CD14-positive monocyte (primary cell): ENCODE measurements at regions not wholly inside any gene's neighbourhood (a gene's known extent, or its start where the extent isn't known, plus 50 kb on each side); places are given as distances from the start of the nearest gene placed in this dataset.

ENCODE experiments used
- DNase-seq, 3 donors: peaks; one replicate each; pipeline ENCODE4 v3.0.0-alpha.2; 2011 to 2022
- H2AFZ ChIP-seq: 2 replicates; pipeline ENCODE4 v1.6.0; 2012; ENCODE audit warnings: mild to moderate bottlenecking, low read depth, low read length, inconsistent platforms; ENCODE audit not compliant: insufficient read depth, poor library complexity, severe bottlenecking
- H3K27ac ChIP-seq, 2 donors: 1 replicate in 1 of 2; 2 replicates in 1 of 2; pipeline ENCODE4 v1.5.1; 2012 to 2013; ENCODE audit warnings: low read length in 2 of 2, control low read depth in 1 of 2, inconsistent platforms in 1 of 2, low read depth in 1 of 2, mild to moderate bottlenecking in 1 of 2
- H3K27me3 ChIP-seq, 2 donors: one replicate each; pipeline versions ENCODE4 v1.6.0 to v1.6.1; 2011 to 2013; ENCODE audit warnings: low read length in 2 of 2; ENCODE audit not compliant: control insufficient read depth in 2 of 2, insufficient read depth in 2 of 2
- H3K36me3 ChIP-seq, 2 donors: replicated peaks in 1 of 2; 1 replicate in 1 of 2; 2 replicates in 1 of 2; pipeline versions ENCODE4 v1.5.1 to v1.6.1; 2012 to 2013; ENCODE audit warnings: low read length in 2 of 2, control low read depth in 1 of 2, inconsistent platforms in 1 of 2, mild to moderate bottlenecking in 1 of 2; ENCODE audit not compliant: insufficient read depth in 2 of 2, control insufficient read depth in 1 of 2
- H3K4me1 ChIP-seq, 2 donors: 1 replicate in 1 of 2; 2 replicates in 1 of 2; pipeline versions ENCODE4 v1.5.1 to v1.6.1; 2012 to 2013; ENCODE audit warnings: low read length in 2 of 2, control low read depth in 1 of 2, inconsistent platforms in 1 of 2, mild to moderate bottlenecking in 1 of 2, moderate library complexity in 1 of 2; ENCODE audit not compliant: insufficient read depth in 2 of 2, control insufficient read depth in 1 of 2
- H3K4me2 ChIP-seq: replicated peaks from 2 replicates; pipeline ENCODE3; 2012; ENCODE audit warnings: low read length, moderate library complexity, mild to moderate bottlenecking; ENCODE audit not compliant: poor library complexity, severe bottlenecking; ENCODE audit errors: extremely low read depth
- H3K4me3 ChIP-seq, 3 experiments: fragments of 200-600 bp in 1 of 3; sonication (generic) in 1 of 3; replicated peaks in 1 of 3; 1 replicate in 2 of 3; 2 replicates in 1 of 3; pipeline ENCODE4 v1.5.1; 2011 to 2013; ENCODE audit warnings: low read length in 3 of 3, mild to moderate bottlenecking in 3 of 3, control low read depth in 2 of 3, low read depth in 2 of 3, inconsistent platforms in 1 of 3, moderate library complexity in 1 of 3
- H3K79me2 ChIP-seq: 2 replicates; pipeline ENCODE4 v1.6.0; 2012; ENCODE audit warnings: mild to moderate bottlenecking, control low read depth, inconsistent platforms, low read length, moderate library complexity; ENCODE audit not compliant: insufficient read depth
- H3K9ac ChIP-seq: 2 replicates; pipeline ENCODE4 v1.6.0; 2017; ENCODE audit warnings: low read length, mild to moderate bottlenecking; ENCODE audit not compliant: insufficient read depth, poor library complexity, severe bottlenecking
- H3K9me3 ChIP-seq, 2 donors: replicated peaks in 1 of 2; 1 replicate in 1 of 2; 2 replicates in 1 of 2; pipeline versions ENCODE4 v1.5.1 to v1.6.1; 2012 to 2013; ENCODE audit warnings: low read length in 2 of 2, control low read depth in 1 of 2; ENCODE audit not compliant: control insufficient read depth in 1 of 2, insufficient read depth in 1 of 2
- H4K20me1 ChIP-seq: 2 replicates; pipeline ENCODE4 v1.6.0; 2012; ENCODE audit warnings: mild to moderate bottlenecking, low read length, control low read depth, moderate library complexity; ENCODE audit not compliant: insufficient read depth
- H3K27ac Mint-ChIP-seq, 7 donors: one replicate each; pipeline ENCODE4 v1.8.0; 2020; ENCODE audit warnings: mild to moderate bottlenecking in 7 of 7, mixed read lengths in 7 of 7, moderate library complexity in 6 of 7, inconsistent platforms in 2 of 7
- H3K27me3 Mint-ChIP-seq, 3 donors: one replicate each; pipeline ENCODE4 v1.8.0; 2021 to 2022; ENCODE audit warnings: low read depth in 3 of 3, mild to moderate bottlenecking in 3 of 3, mixed read lengths in 3 of 3, moderate library complexity in 3 of 3, inconsistent platforms in 1 of 3
- H3K36me3 Mint-ChIP-seq, 2 donors: one replicate each; pipeline ENCODE4 v1.8.0; 2020; ENCODE audit warnings: mixed read lengths in 2 of 2, inconsistent platforms in 1 of 2, mild to moderate bottlenecking in 1 of 2
- H3K4me1 Mint-ChIP-seq: one replicate; pipeline ENCODE4 v1.8.0; 2020; ENCODE audit warnings: mild to moderate bottlenecking, mixed read lengths
- H3K4me3 Mint-ChIP-seq, 2 donors: one replicate each; pipeline ENCODE4 v1.8.0; 2020; ENCODE audit warnings: mild to moderate bottlenecking in 2 of 2, mixed read lengths in 2 of 2, moderate library complexity in 1 of 2
- H3K9me3 Mint-ChIP-seq, 7 donors: one replicate each; pipeline ENCODE4 v1.8.0; 2020 to 2022; ENCODE audit warnings: mixed read lengths in 7 of 7, mild to moderate bottlenecking in 6 of 7, moderate library complexity in 6 of 7, inconsistent platforms in 2 of 7
- WGBS: methylation state at CpG from one replicate; pipeline ENCODE4 v1.1.5; 2013; ENCODE audit warnings: missing lambda C conversion rate; ENCODE audit not compliant: insufficient coverage; 5-methylcytosine and 5-hydroxymethylcytosine counted together
- intact Hi-C, 2 donors: fragments of 100-400 bp; cut with micrococcal nuclease; formaldehyde crosslinking; loops; one replicate each; pipeline versions ENCODE4 v1.15.0 to v1.15.1; 2023
- TF ChIP-seq, protein P1 (sequence below): fragments of 200-600 bp; IDR thresholded peaks from one replicate; pipeline ENCODE4 v1.8.0; 2022; ENCODE audit warnings: antibody characterized with exemption, mild to moderate bottlenecking

GRCh38 chr4:38493066-38493465 lies 170.9 kb upstream of the KLF3 start:
- Histone ChIP-seq H3K36me3 (no peaks in the 10 kb centered on the region), H2AFZ (no peak overlapping the region), H3K4me1 (no peaks in the 10 kb centered on the region), H3K4me2 (no peak overlapping the region), H3K27ac (no peak overlapping the region), H3K9ac (no peak overlapping the region), H3K79me2 (no peaks in the 10 kb centered on the region), H3K27me3 (no peaks in the 10 kb centered on the region), H3K4me3 (no peak overlapping the region), H3K9me3 (no peaks in the 10 kb centered on the region), H4K20me1 (no peaks in the 10 kb centered on the region)
- Mint-ChIP-seq H3K4me1 (no peaks in the 10 kb centered on the region), H3K27me3 (peaks cover 0 to 3% (median 2%) of the 10 kb centered on the region in 3 donors), H3K27ac (no peak overlapping the region), H3K36me3 (no peaks in the 10 kb centered on the region), H3K9me3 (no peaks in the 10 kb centered on the region), H3K4me3 (no peak overlapping the region)
- TF ChIP-seq, protein P1, sequence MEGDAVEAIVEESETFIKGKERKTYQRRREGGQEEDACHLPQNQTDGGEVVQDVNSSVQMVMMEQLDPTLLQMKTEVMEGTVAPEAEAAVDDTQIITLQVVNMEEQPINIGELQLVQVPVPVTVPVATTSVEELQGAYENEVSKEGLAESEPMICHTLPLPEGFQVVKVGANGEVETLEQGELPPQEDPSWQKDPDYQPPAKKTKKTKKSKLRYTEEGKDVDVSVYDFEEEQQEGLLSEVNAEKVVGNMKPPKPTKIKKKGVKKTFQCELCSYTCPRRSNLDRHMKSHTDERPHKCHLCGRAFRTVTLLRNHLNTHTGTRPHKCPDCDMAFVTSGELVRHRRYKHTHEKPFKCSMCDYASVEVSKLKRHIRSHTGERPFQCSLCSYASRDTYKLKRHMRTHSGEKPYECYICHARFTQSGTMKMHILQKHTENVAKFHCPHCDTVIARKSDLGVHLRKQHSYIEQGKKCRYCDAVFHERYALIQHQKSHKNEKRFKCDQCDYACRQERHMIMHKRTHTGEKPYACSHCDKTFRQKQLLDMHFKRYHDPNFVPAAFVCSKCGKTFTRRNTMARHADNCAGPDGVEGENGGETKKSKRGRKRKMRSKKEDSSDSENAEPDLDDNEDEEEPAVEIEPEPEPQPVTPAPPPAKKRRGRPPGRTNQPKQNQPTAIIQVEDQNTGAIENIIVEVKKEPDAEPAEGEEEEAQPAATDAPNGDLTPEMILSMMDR: no peak
- intact Hi-C loops: no loop called here
- DNase-seq: no peak

- peaks cover 0 to 2% (median 1%) of the 10 kb centered on the region in 3 donors for H3K27me3 Mint-ChIP-seq
- Histone ChIP-seq H4K20me1 (no peaks in the 10 kb centered on the region), H3K36me3 (no peaks in the 10 kb centered on the region), H3K4me2 (no peak overlapping the region), H3K9me3 (no peaks in the 10 kb centered on the region), H3K4me3 (no peak overlapping the region), H3K4me1 (no peaks in the 10 kb centered on the region), H2AFZ (no peak overlapping the region), H3K27me3 (no peaks in the 10 kb centered on the region), H3K79me2 (no peaks in the 10 kb centered on the region), H3K9ac (no peak overlapping the region), H3K27ac (no peak overlapping the region)
- 94% methylated on average over 2 of the region's 3 CpGs for WGBS
- no peak overlapping the region for H3K27ac Mint-ChIP-seq
- TF ChIP-seq, protein P1: no peak
- H3K4me3 Mint-ChIP-seq: no peak overlapping the region
- H3K36me3 Mint-ChIP-seq: no peaks in the 10 kb centered on the region
- no peak for DNase-seq
- H3K9me3 Mint-ChIP-seq: no peaks in the 10 kb centered on the region
- intact Hi-C loops: no loop called here
- no peaks in the 10 kb centered on the region for H3K4me1 Mint-ChIP-seq
Observed at GRCh38 chr4:38495446-38495845, 168.6 kb upstream of the KLF3 start.
